HCT116 (cell line): ENCODE measurements at regions not wholly inside any gene's neighbourhood (a gene's known extent, or its start where the extent isn't known, plus 50 kb on each side); places are given as distances from the start of the nearest gene placed in this dataset.
"Not testable (repeated sequence)": the region's sequence is repeated elsewhere in the genome, so short reads cannot be mapped to it uniquely, and the experiment has no call there.

Experiments used
- CBX3 ChIP-seq: IDR thresholded peaks from 2 replicates; pipeline ENCODE4 v1.6.1; 2012; ENCODE audit warnings: low read depth
- CEBPB ChIP-seq: IDR thresholded peaks from 2 replicates; pipeline ENCODE4 v1.6.1; 2012; ENCODE audit warnings: low read depth
- EZH2 ChIP-seq: fragments of 200-600 bp; sonication (generic); IDR thresholded peaks from 2 replicates; pipeline ENCODE4 v1.6.1; 2017; ENCODE audit warnings: antibody characterized with exemption, mixed run types
- POLR2A ChIP-seq: IDR thresholded peaks from 2 replicates; pipeline ENCODE4 v1.7.0; 2011; ENCODE audit warnings: borderline replicate concordance; ENCODE audit not compliant: insufficient read depth, insufficient read length; ENCODE audit errors: extremely low read depth
- POLR2AphosphoS5 ChIP-seq: IDR thresholded peaks from 2 replicates; pipeline ENCODE4 v1.6.1; 2011; ENCODE audit warnings: mild to moderate bottlenecking, low read depth, low read length, moderate library complexity
- RAD21 ChIP-seq: IDR thresholded peaks from 2 replicates; pipeline ENCODE4 v1.6.1; 2012; ENCODE audit warnings: low read depth, mild to moderate bottlenecking
- SIN3A ChIP-seq: IDR thresholded peaks from 2 replicates; pipeline ENCODE4 v1.6.1; 2012; ENCODE audit warnings: low read depth
- SP1 ChIP-seq: IDR thresholded peaks from 2 replicates; pipeline ENCODE4 v1.6.1; 2012; ENCODE audit warnings: low read depth
- TCF7L2 ChIP-seq: IDR thresholded peaks from 2 replicates; pipeline ENCODE4 v1.7.0; 2011; ENCODE audit warnings: borderline replicate concordance, inconsistent platforms; ENCODE audit not compliant: insufficient read depth, insufficient read length; ENCODE audit errors: extremely low read depth
- ZFX ChIP-seq: fragments of 450-650 bp; IDR thresholded peaks from 2 replicates; pipeline ENCODE4 v1.6.1; 2017
- TF ChIP-seq, protein P1 (sequence below), 3 experiments: fragments of 200-600 bp in 1 of 3; sonication (generic) in 1 of 3; IDR thresholded peaks in 2 of 3; conservative IDR thresholded peaks in 1 of 3; 2 replicates each; pipeline ENCODE4 v1.5.1; 2012 to 2017; ENCODE audit warnings: low read depth in 2 of 3, low read length in 2 of 3, antibody characterized with exemption in 1 of 3, borderline replicate concordance in 1 of 3, control low read depth in 1 of 3, mild to moderate bottlenecking in 1 of 3, mixed read lengths in 1 of 3, mixed run types in 1 of 3, moderate library complexity in 1 of 3; ENCODE audit not compliant: insufficient read depth in 1 of 3
- TF ChIP-seq, protein P2 (sequence below): IDR thresholded peaks from 2 replicates; pipeline ENCODE4 v1.6.1; 2012; ENCODE audit warnings: low read depth
- TF ChIP-seq, protein P3 (sequence below): IDR thresholded peaks from 2 replicates; pipeline ENCODE4 v1.6.1; 2011; ENCODE audit warnings: mild to moderate bottlenecking, low read length, moderate library complexity; ENCODE audit not compliant: insufficient replicate concordance; ENCODE audit errors: extremely low read depth
- TF ChIP-seq, protein P4 (sequence below): IDR thresholded peaks from 2 replicates; pipeline ENCODE4 v1.6.1; 2012

DNA sequence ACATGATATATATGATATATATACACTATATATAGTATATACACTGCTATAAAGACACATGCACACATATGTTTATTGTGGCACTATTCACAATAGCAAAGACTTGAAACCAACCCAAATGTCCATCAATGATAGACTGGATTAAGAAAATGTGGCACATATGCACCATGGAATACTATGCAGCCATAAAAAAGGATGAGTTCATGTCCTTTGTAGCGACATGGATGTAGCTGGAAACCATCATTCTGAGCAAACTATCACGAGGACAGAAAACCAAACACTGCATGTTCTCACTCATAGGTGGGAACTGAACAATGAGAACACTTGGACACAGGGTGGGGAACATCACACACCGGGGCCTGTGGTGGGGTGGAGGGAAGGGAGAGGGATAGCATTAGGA is 190.3 kb upstream of the BET1 start:
- TF ChIP-seq, protein P1, sequence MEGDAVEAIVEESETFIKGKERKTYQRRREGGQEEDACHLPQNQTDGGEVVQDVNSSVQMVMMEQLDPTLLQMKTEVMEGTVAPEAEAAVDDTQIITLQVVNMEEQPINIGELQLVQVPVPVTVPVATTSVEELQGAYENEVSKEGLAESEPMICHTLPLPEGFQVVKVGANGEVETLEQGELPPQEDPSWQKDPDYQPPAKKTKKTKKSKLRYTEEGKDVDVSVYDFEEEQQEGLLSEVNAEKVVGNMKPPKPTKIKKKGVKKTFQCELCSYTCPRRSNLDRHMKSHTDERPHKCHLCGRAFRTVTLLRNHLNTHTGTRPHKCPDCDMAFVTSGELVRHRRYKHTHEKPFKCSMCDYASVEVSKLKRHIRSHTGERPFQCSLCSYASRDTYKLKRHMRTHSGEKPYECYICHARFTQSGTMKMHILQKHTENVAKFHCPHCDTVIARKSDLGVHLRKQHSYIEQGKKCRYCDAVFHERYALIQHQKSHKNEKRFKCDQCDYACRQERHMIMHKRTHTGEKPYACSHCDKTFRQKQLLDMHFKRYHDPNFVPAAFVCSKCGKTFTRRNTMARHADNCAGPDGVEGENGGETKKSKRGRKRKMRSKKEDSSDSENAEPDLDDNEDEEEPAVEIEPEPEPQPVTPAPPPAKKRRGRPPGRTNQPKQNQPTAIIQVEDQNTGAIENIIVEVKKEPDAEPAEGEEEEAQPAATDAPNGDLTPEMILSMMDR (IDR thresholded peaks at IDR 0.05 in 2 of 3, conservative IDR thresholded peaks at IDR 0.05 in 1 of 3; ENCODE audit: borderline replicate concordance in 1 of 3, insufficient read depth in 1 of 3, low read depth in 2 of 3, low read length in 2 of 3): not testable (repeated sequence)
- not testable (repeated sequence) for TF ChIP-seq EZH2, POLR2A, CEBPB, ZFX, POLR2AphosphoS5, RAD21, SIN3A, SP1, TCF7L2, CBX3
- TF ChIP-seq, protein P2, sequence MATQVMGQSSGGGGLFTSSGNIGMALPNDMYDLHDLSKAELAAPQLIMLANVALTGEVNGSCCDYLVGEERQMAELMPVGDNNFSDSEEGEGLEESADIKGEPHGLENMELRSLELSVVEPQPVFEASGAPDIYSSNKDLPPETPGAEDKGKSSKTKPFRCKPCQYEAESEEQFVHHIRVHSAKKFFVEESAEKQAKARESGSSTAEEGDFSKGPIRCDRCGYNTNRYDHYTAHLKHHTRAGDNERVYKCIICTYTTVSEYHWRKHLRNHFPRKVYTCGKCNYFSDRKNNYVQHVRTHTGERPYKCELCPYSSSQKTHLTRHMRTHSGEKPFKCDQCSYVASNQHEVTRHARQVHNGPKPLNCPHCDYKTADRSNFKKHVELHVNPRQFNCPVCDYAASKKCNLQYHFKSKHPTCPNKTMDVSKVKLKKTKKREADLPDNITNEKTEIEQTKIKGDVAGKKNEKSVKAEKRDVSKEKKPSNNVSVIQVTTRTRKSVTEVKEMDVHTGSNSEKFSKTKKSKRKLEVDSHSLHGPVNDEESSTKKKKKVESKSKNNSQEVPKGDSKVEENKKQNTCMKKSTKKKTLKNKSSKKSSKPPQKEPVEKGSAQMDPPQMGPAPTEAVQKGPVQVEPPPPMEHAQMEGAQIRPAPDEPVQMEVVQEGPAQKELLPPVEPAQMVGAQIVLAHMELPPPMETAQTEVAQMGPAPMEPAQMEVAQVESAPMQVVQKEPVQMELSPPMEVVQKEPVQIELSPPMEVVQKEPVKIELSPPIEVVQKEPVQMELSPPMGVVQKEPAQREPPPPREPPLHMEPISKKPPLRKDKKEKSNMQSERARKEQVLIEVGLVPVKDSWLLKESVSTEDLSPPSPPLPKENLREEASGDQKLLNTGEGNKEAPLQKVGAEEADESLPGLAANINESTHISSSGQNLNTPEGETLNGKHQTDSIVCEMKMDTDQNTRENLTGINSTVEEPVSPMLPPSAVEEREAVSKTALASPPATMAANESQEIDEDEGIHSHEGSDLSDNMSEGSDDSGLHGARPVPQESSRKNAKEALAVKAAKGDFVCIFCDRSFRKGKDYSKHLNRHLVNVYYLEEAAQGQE: not testable (repeated sequence)
- TF ChIP-seq, protein P3, sequence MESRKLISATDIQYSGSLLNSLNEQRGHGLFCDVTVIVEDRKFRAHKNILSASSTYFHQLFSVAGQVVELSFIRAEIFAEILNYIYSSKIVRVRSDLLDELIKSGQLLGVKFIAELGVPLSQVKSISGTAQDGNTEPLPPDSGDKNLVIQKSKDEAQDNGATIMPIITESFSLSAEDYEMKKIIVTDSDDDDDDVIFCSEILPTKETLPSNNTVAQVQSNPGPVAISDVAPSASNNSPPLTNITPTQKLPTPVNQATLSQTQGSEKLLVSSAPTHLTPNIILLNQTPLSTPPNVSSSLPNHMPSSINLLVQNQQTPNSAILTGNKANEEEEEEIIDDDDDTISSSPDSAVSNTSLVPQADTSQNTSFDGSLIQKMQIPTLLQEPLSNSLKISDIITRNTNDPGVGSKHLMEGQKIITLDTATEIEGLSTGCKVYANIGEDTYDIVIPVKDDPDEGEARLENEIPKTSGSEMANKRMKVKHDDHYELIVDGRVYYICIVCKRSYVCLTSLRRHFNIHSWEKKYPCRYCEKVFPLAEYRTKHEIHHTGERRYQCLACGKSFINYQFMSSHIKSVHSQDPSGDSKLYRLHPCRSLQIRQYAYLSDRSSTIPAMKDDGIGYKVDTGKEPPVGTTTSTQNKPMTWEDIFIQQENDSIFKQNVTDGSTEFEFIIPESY: not testable (repeated sequence)
- TF ChIP-seq, protein P4, sequence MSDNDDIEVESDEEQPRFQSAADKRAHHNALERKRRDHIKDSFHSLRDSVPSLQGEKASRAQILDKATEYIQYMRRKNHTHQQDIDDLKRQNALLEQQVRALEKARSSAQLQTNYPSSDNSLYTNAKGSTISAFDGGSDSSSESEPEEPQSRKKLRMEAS: not testable (repeated sequence)
